Skeletal muscle satellite cell (primary cell): ENCODE measurements at regions not wholly inside any gene's neighbourhood (a gene's known extent, or its start where the extent isn't known, plus 50 kb on each side); places are given as distances from the start of the nearest gene placed in this dataset.

Source experiments
- H3K27me3 ChIP-seq: 2 replicates; pipeline ENCODE4 v1.7.0; 2013; ENCODE audit warnings: low read length; ENCODE audit not compliant: control insufficient read depth, insufficient read depth
- H3K36me3 ChIP-seq: 2 replicates; pipeline ENCODE4 v1.7.0; 2013; ENCODE audit warnings: mild to moderate bottlenecking, control low read depth, low read length; ENCODE audit not compliant: insufficient read depth
- H3K4me1 ChIP-seq: 2 replicates; pipeline ENCODE4 v1.7.0; 2013; ENCODE audit warnings: low read length; ENCODE audit not compliant: control insufficient read depth, insufficient read depth
- H3K4me2 ChIP-seq: 2 replicates; pipeline ENCODE4 v1.7.0; 2013; ENCODE audit warnings: mild to moderate bottlenecking, low read length
- H3K4me3 ChIP-seq: 2 replicates; pipeline ENCODE4 v1.7.0; 2013; ENCODE audit warnings: low read length
- H3K9ac ChIP-seq: 2 replicates; pipeline ENCODE4 v1.7.0; 2013; ENCODE audit warnings: mild to moderate bottlenecking, low read depth, low read length, moderate library complexity
- H3K9me3 ChIP-seq: replicated peaks from 2 replicates; pipeline ENCODE4 v1.7.0; 2013; ENCODE audit warnings: mild to moderate bottlenecking, control low read depth, low read length

DNA sequence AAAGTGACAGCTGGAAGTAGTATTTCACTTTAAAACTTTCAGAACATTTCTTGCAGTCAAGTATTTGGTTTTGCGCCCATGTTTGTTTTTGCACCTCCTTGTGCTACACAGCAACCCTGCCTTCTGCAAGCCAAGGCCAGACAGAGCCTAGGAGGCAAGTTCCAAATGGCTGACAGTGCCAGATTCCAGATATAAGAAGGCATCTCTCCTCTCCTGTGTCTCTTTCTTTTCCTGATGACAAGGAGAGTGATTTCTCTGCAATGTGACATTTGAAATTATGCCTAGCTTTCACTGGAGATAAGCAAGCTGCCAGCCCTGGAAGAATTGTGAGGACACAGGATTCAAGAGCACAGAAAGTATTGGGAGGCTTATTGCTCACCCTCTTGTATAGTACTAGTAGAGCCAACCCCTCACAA lies 149.1 kb upstream of the TENT5A start:
- H3K27me3 ChIP-seq, result no peaks in the 10 kb centered on the region
- H3K9ac ChIP-seq, result no peak overlapping the region
- H3K36me3 ChIP-seq, result no peaks in the 10 kb centered on the region
- no peak overlapping the region for H3K4me3 ChIP-seq
- H3K9me3 ChIP-seq, result no peaks in the 10 kb centered on the region
- H3K4me2 ChIP-seq, result no peak overlapping the region
- H3K4me1 ChIP-seq, result peaks cover 7% of the 10 kb centered on the region

DNA sequence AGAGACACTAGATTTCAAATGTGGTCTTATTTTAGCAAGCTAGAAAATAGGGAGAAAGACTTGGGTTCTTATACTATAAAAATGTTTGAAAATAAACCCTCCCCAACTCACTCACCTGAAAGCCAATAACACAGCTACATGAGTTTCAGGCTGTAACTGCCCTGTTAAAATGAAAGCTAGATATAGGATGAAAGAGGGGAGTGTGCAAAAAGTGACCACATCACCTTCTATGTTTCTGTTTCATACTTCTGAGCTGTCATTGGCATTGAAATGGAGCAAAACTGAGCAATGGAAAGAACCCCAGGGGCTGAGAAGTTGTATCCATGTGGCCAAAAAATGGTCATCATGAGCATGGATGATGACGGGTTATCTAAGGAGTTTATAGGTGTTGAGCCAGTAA lies 148.1 kb upstream of the TENT5A start:
- no peaks in the 10 kb centered on the region for H3K27me3 ChIP-seq
- no peaks in the 10 kb centered on the region for H3K36me3 ChIP-seq
- H3K4me1 ChIP-seq, result peaks cover 15% of the 10 kb centered on the region
- H3K4me3 ChIP-seq, result no peak overlapping the region
- no peaks in the 10 kb centered on the region for H3K9me3 ChIP-seq
- no peak overlapping the region for H3K4me2 ChIP-seq
- no peak overlapping the region for H3K9ac ChIP-seq

DNA sequence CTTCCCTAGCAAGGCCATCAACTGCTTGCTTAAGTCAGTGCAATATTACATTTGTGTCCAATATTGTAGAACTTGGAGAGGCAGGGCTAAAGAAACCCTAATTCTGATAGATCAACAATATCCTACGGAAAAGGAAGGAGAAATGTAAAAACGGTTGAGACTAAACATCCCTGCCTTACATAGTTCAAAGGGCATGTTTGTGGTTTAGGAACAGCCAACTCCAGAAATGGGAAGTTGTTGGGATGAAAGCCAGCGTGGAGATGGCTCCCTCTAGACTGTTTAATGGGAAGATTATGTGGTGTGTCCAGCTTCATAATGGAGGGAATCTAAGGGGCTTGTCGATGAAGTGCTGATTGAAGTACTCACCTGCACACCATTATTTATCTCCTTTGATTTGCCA lies 145.3 kb upstream of the TENT5A start:
- Histone ChIP-seq H3K9me3 (no peaks in the 10 kb centered on the region), H3K9ac (no peak overlapping the region), H3K4me1 (peaks cover 37% of the 10 kb centered on the region), H3K36me3 (no peaks in the 10 kb centered on the region), H3K4me3 (no peak overlapping the region), H3K27me3 (no peaks in the 10 kb centered on the region), H3K4me2 (no peak overlapping the region)

DNA sequence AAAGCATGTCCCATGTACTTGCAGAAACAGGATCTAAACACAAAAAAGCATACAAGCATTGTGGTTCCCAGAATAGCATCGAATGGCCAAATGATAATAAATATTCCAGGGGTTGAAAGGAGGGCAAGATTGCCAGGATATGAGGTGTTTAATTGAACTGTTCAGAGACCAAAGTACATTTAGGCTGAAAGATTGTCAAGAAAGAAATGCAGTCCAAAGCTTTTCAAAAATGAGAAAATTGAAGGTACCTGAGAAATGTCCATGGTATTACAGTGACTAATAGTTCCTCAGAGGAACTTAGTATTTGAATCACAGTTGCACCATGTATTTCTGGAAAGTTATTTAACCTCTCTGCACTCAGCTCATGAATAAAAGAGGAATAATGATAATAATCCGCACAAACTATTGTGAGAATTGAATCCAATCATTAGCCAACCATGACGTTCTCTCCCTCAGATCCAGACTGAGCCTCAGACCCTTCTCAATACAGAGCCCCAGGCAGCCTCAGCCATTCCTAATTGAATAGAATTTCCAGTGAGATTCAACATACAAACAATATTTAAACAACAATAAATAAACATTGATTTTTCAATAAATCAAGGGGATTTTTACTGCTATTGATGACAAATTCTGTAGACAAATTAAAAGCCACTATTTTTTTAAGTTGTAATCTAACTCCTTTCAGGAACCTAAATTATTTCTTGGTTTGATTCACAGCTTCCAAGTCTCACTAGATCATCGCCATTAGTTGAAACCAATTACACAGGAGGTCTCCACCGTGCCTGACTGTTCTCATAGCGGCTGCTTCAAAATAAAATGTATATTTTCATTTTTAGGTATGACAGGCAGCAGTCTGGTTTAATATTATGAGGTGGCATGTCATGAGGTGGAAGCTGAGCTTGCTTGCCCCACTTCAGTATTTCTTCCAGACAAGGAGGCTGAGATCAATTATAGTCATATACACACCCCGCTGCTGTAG lies 144.3 kb upstream of the TENT5A start:
- H3K4me2 ChIP-seq, result no peak overlapping the region
- peaks cover 39% of the 10 kb centered on the region for H3K4me1 ChIP-seq
- H3K9ac ChIP-seq, result no peak overlapping the region
- no peaks in the 10 kb centered on the region for H3K27me3 ChIP-seq
- no peaks in the 10 kb centered on the region for H3K36me3 ChIP-seq
- no peak overlapping the region for H3K4me3 ChIP-seq
- H3K9me3 ChIP-seq, result no peaks in the 10 kb centered on the region

DNA sequence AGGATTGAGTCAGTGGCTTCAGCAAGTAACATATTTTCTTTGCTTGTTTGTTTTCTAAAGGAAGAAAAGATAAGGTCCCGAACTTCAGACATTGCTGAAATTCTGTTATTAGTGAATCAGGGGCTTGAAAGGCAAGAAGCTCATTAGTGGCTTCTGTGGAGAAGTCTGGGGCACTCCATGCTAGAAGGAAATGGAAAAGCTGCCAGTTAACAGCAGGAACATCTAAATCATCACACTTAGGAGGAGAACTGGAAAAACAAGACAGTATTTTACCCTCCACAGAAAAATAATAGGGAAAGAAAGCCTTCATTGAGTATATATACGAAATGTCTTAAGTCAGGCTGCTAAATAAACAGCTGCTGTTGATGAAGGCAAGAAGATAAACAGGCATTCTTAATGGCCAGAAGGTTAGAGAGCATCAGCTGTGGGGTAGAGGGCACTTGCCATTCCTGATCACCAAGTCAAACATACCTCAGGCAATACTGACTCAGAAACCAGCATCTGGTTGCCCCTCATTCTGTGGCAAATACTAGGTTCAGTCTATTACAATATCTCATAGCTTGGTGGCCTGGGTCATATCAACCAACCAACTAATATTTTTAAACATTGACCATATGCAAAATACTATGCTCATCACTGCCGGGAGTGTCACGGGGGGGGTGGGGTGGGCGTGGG lies 143.2 kb upstream of the TENT5A start:
- H3K4me3 ChIP-seq, result peak overlapping the region; percentile 39

DNA sequence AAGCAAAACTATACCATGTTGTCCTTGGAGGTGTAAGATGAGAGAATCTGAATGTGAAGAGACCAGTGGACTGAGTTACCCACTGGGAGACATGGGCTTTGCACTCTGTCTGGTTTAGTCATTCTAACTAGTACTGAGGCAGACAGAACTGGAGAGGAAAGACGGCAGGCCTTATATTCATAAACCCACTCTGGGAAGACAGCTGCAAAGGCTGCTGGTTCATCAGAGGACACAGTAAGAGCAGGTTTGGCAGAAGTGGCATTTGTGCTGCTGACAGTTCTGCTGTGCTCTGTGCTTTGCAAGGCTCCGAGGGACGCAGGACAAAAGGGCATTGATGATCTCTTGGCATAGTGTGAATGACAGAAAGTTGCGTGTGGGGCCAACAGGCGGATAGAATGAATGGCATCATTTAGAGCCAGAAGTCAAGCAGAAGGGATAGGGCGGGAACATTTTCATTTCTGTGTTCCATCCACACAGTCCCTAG lies 142.3 kb upstream of the TENT5A start:
- Histone ChIP-seq H3K9ac (peak overlapping the region; percentile 56), H3K4me2 (peak overlapping the region; percentile 63), H3K9me3 (no peaks in the 10 kb centered on the region), H3K36me3 (no peaks in the 10 kb centered on the region), H3K27me3 (no peaks in the 10 kb centered on the region), H3K4me1 (peaks cover 58% of the 10 kb centered on the region), H3K4me3 (peak overlapping the region; percentile 20)

More for the DNA sequence above, 143.2 kb upstream of the TENT5A start:
- H3K4me2 ChIP-seq, result peak overlapping the region; percentile 63
- H3K27me3 ChIP-seq, result no peaks in the 10 kb centered on the region
- no peaks in the 10 kb centered on the region for H3K36me3 ChIP-seq
- H3K9me3 ChIP-seq, result no peaks in the 10 kb centered on the region
- peak overlapping the region; percentile 56 for H3K9ac ChIP-seq
- H3K4me1 ChIP-seq, result peaks cover 49% of the 10 kb centered on the region

DNA sequence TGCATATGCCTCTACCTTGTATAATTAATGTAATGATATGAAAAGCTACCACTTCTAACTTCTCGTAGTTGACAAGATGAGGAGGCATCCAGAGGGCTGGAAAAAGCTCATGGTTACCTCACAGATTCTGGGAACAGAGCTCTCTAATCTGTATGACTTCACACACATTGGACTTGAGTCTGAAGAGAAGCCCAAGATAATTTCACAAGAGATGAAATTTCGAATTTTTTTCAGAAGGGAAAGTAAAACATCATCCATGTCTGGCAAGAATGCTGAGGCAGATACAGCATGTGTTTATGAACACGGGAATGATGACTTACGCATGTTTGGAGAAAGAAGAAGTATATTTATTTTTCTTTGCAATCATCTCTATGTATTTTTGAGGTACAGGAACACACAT lies 141.8 kb upstream of the TENT5A start:
- Histone ChIP-seq H3K9me3 (no peaks in the 10 kb centered on the region), H3K4me1 (peaks cover 62% of the 10 kb centered on the region), H3K9ac (peak overlapping the region; percentile 56), H3K4me2 (peak overlapping the region; percentile 63), H3K4me3 (peak overlapping the region; percentile 20), H3K36me3 (no peaks in the 10 kb centered on the region), H3K27me3 (no peaks in the 10 kb centered on the region)

DNA sequence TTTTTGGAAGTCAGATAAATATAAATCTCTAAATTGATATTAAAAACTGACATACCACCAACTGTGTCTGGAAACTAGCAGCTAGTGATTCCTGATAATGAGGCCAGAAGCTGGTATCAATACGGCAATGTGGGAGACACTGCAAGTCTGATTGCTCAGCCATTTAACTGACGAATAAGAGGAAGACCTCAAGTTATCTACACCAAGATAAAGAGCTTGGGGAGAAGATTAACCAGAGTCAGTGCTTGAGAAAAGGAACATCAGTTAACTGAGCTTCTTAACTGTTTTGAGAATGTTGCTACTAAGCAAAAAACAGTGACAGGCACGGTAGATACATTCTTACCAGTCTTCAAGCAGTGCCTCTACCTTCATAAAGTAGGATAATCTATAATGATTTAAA lies 140.4 kb upstream of the TENT5A start:
- Histone ChIP-seq H3K4me1 (peaks cover 62% of the 10 kb centered on the region), H3K9ac (no peak overlapping the region), H3K4me3 (no peak overlapping the region), H3K9me3 (no peaks in the 10 kb centered on the region), H3K27me3 (no peaks in the 10 kb centered on the region), H3K4me2 (no peak overlapping the region), H3K36me3 (no peaks in the 10 kb centered on the region)

DNA sequence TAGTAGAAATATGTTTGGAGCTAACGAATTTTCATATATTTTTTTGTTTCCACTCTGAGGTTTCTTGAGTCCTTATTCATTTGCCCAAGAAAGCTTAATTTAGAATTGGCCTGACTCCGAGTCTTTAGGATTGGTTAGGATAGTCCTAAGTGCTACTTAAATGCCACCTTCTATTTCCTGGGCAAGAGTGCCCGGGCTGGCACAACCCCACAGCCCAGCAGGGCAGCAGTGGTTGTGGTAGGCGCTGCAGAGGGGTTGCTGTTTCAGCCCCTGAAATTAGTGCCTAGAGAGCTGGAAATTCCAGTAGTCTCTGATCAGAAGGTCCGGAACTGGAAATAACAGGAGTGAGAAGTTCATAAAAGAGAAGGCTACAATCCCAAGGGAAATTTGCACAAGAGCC lies 139.4 kb upstream of the TENT5A start:
- Histone ChIP-seq H3K4me3 (no peak overlapping the region), H3K4me2 (no peak overlapping the region), H3K9me3 (no peaks in the 10 kb centered on the region), H3K36me3 (no peaks in the 10 kb centered on the region), H3K4me1 (peaks cover 57% of the 10 kb centered on the region), H3K9ac (no peak overlapping the region), H3K27me3 (no peaks in the 10 kb centered on the region)

DNA sequence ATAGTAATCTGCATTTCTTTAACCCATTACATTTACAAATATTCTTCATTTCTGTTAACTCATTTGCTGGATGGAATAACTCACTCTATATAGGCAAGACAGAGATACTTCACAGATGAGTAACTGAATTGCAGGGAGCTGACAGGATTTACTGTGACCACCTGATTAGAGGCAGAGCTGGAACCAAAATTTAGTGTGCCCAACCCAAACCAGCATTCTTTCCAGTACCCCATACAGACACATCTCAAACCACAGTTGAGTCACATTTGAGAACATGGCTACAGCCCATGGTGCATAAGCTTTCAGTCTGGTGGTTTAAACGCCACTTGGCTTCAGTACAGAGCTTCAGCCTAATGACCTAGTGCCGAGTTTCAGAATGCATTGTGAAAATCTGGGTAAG lies 138.4 kb upstream of the TENT5A start:
- H3K36me3 ChIP-seq, result no peaks in the 10 kb centered on the region
- peaks cover 49% of the 10 kb centered on the region for H3K4me1 ChIP-seq
- peak overlapping the region; percentile 6 for H3K4me3 ChIP-seq
- H3K4me2 ChIP-seq, result peak overlapping the region; percentile 48
- no peaks in the 10 kb centered on the region for H3K27me3 ChIP-seq
- H3K9ac ChIP-seq, result peak overlapping the region; percentile 50
- no peaks in the 10 kb centered on the region for H3K9me3 ChIP-seq

DNA sequence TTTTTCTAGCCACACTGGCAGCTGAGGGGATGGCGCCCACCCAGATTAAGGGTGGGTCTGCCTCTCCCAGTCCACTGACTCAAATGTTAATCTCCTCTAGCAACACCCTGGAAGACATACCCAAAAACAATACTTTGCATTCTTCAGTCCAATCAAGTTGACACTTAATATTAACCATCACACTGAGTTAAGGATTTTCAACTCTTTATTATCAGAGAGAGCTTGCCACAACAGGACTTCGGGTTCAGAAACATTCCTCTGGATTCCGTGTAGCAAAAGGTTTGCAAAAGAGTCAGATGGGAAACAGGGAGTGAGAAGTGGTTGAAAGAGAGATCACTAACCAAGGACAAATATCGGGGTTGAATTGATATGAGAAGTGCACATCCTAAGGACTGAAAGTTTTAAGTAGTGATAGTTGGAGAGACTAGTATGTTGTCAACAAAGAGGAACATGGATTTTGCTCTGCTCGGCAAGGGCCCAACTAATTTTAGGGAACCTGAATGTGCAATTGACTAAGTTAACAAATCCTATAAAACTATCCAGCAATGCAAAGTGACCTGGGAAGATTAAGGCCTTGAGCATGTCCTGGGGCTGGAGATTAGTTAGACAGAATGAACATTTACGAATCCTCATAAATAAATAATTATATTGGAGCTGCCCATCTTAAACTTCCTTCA lies 137.0 kb upstream of the TENT5A start:
- Histone ChIP-seq H3K9me3 (no peaks in the 10 kb centered on the region), H3K4me1 (peaks cover 36% of the 10 kb centered on the region), H3K36me3 (no peaks in the 10 kb centered on the region), H3K9ac (no peak overlapping the region), H3K27me3 (no peaks in the 10 kb centered on the region), H3K4me2 (no peak overlapping the region), H3K4me3 (no peak overlapping the region)
